ENCODE measurements at regions not wholly inside any gene's neighbourhood (a gene's known extent, or its start where the extent isn't known, plus 50 kb on each side); places are given as distances from the start of the nearest gene placed in this dataset.

DNA sequence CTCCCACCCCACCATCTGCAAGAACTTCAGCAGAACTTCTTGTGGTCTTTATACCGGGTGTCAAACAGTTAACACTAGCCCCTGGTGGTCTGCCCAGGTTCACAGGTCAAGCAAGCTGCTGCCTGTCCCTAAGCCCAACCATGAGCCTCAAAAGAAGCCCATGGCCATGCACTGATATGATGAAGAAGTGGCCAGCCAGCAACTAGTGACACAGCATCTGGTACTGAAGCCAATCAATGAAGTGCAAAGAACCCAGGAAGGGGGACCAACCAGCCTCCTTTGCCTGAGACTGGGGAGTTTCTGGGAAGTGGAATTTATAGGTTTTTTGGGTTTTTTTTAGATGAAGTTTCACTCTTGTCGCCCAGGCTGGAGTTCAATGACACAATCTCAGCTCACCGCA, 127.8 kb downstream of the MAFB start:
- Histone ChIP-seq H3K4me3 (ENCODE audit: low read depth, low read length) (no peak overlapping the region), H3K4me1 (ENCODE audit: control insufficient read depth, insufficient read depth, low read length, poor library complexity, severe bottlenecking) (no peaks in the 10 kb centered on the region), H3K27me3 (ENCODE audit: control insufficient read depth, insufficient read depth, low read length) (no peaks in the 10 kb centered on the region), H3K9me3 (ENCODE audit: control insufficient read depth in 2 of 2, low read length in 2 of 2) (no peaks in the 10 kb centered on the region), H3K36me3 (ENCODE audit: control insufficient read depth, insufficient read depth, low read length) (no peaks in the 10 kb centered on the region), H3K27ac (ENCODE audit: insufficient read depth, low read length, poor library complexity, severe bottlenecking) (no peak overlapping the region)
- ATAC-seq (ENCODE audit: low read depth in 2 of 2) = no peak
- Mint-ChIP-seq H3K27ac (no peak overlapping the region), H3K4me3 (no peak overlapping the region), H3K9me3 (peaks cover 0 to 1% (median 0%) of the 10 kb centered on the region in 7 donors), H3K36me3 (no peaks in the 10 kb centered on the region), H3K4me1 (no peaks in the 10 kb centered on the region), H3K27me3 (peaks cover 8% of the 10 kb centered on the region)
- DNase-seq = no peak

DNA sequence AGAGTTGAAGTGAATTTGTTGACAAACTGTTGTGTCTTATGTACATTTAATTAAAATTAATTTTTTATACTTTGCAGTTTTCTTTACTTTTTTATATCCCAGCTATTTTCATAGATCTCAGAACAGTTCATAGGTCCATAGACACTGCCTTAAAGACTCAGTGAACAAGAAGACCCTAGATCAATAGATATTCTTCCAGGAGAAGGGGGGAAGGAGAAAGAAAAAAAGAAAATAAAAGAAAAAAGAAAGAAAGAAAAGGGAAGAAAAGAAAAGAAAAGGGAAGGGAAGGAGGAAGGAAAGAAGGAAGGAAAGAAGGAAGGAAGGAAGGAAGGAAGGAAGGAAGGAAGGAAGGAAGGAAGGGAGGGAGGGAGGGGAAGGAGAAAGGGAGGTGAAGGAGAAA, 130.8 kb downstream of the MAFB start:
- no peaks in the 10 kb centered on the region for H3K36me3 Mint-ChIP-seq
- no peaks in the 10 kb centered on the region for H3K9me3 ChIP-seq (ENCODE audit: control insufficient read depth in 2 of 2, low read length in 2 of 2)
- no peaks in the 10 kb centered on the region for H3K4me1 Mint-ChIP-seq
- no peaks in the 10 kb centered on the region for H3K27me3 ChIP-seq (ENCODE audit: control insufficient read depth, insufficient read depth, low read length)
- peaks cover 0 to 10% (median 1%) of the 10 kb centered on the region in 7 donors for H3K9me3 Mint-ChIP-seq
- H3K27ac Mint-ChIP-seq = no peak overlapping the region
- H3K27ac ChIP-seq (ENCODE audit: insufficient read depth, low read length, poor library complexity, severe bottlenecking) = no peak overlapping the region
- H3K36me3 ChIP-seq (ENCODE audit: control insufficient read depth, insufficient read depth, low read length) = no peaks in the 10 kb centered on the region
- no peak overlapping the region for H3K4me3 Mint-ChIP-seq
- H3K4me3 ChIP-seq (ENCODE audit: low read depth, low read length) = no peak overlapping the region
- DNase-seq = no peak
- no peak for ATAC-seq (ENCODE audit: low read depth in 2 of 2)
- no peaks in the 10 kb centered on the region for H3K4me1 ChIP-seq (ENCODE audit: control insufficient read depth, insufficient read depth, low read length, poor library complexity, severe bottlenecking)
- no peaks in the 10 kb centered on the region for H3K27me3 Mint-ChIP-seq

DNA sequence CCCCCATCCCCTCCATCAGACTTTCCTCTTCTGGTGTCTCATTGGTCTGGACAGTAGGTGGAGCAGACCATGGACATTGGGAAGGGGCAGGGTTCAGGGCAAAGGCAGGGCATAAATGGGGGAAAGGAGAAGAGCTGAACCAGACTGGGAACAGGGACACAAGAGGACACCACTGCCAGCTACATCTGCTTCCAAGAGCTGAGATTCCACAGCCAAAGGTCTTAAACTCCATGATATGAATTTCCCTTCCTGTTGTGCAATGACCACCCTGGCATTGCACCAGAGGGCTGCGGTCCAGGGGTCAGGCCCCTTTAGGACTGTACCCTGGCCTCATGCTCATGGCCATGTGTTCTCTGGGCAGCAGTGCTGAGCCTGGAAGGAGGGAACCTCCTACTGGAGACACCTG, 137.9 kb downstream of the MAFB start:
- H3K27ac ChIP-seq (ENCODE audit: insufficient read depth, low read length, poor library complexity, severe bottlenecking) = no peak overlapping the region
- H3K36me3 Mint-ChIP-seq = no peaks in the 10 kb centered on the region
- no peak overlapping the region for H3K4me3 Mint-ChIP-seq
- no peaks in the 10 kb centered on the region for H3K9me3 ChIP-seq (ENCODE audit: control insufficient read depth in 2 of 2, low read length in 2 of 2)
- no peaks in the 10 kb centered on the region for H3K27me3 ChIP-seq (ENCODE audit: control insufficient read depth, insufficient read depth, low read length)
- no peaks in the 10 kb centered on the region for H3K36me3 ChIP-seq (ENCODE audit: control insufficient read depth, insufficient read depth, low read length)
- ATAC-seq (ENCODE audit: low read depth in 2 of 2) (no peak), DNase-seq (no peak)
- H3K4me1 ChIP-seq (ENCODE audit: control insufficient read depth, insufficient read depth, low read length, poor library complexity, severe bottlenecking) = no peaks in the 10 kb centered on the region
- H3K9me3 Mint-ChIP-seq = peaks cover 0 to 10% (median 2%) of the 10 kb centered on the region in 7 donors
- H3K4me3 ChIP-seq (ENCODE audit: low read depth, low read length) = no peak overlapping the region
- H3K27me3 Mint-ChIP-seq = peaks cover 9% of the 10 kb centered on the region
- no peak overlapping the region for H3K27ac Mint-ChIP-seq
- no peaks in the 10 kb centered on the region for H3K4me1 Mint-ChIP-seq

DNA sequence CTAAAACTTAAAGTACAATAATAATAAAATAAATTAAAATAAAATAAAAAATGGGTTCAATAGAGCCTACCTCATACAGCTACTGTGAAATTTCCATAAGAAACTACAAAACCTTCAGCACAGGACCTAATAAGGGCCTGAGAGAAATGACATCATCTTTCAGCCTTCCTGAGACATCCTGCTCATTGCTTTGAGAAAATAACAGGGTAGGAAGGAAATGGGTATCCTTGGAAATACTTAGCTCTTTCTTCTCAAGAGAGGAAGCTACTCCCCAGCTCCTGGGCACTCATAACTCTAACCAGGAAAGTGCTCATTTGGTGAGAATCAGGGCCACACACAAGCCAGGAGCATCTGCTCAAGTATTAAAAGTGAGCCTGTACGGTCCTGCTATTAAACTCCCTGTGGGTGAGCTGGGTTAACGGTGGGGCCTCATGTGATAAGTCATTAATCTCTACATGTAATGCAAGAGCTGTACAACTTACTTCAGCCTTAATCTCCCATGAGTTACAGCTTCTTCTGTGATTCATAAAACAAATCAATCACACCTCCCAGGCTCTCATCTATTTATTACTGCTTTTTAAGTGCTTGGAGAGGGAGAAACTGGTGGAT, 141.4 kb downstream of the MAFB start:
- no peaks in the 10 kb centered on the region for H3K36me3 ChIP-seq (ENCODE audit: control insufficient read depth, insufficient read depth, low read length)
- H3K9me3 ChIP-seq (ENCODE audit: control insufficient read depth in 2 of 2, low read length in 2 of 2) = no peaks in the 10 kb centered on the region
- no peak overlapping the region for H3K27ac Mint-ChIP-seq
- peaks cover 0 to 3% (median 0%) of the 10 kb centered on the region in 7 donors for H3K9me3 Mint-ChIP-seq
- DNase-seq = no peak
- no peaks in the 10 kb centered on the region for H3K4me1 ChIP-seq (ENCODE audit: control insufficient read depth, insufficient read depth, low read length, poor library complexity, severe bottlenecking)
- no peaks in the 10 kb centered on the region for H3K36me3 Mint-ChIP-seq
- H3K4me1 Mint-ChIP-seq = no peaks in the 10 kb centered on the region
- H3K4me3 Mint-ChIP-seq = no peak overlapping the region
- no peak for ATAC-seq (ENCODE audit: low read depth in 2 of 2)
- H3K27ac ChIP-seq (ENCODE audit: insufficient read depth, low read length, poor library complexity, severe bottlenecking) = no peak overlapping the region
- no peaks in the 10 kb centered on the region for H3K27me3 ChIP-seq (ENCODE audit: control insufficient read depth, insufficient read depth, low read length)
- H3K4me3 ChIP-seq (ENCODE audit: low read depth, low read length) = no peak overlapping the region
- peaks cover 7% of the 10 kb centered on the region for H3K27me3 Mint-ChIP-seq

DNA sequence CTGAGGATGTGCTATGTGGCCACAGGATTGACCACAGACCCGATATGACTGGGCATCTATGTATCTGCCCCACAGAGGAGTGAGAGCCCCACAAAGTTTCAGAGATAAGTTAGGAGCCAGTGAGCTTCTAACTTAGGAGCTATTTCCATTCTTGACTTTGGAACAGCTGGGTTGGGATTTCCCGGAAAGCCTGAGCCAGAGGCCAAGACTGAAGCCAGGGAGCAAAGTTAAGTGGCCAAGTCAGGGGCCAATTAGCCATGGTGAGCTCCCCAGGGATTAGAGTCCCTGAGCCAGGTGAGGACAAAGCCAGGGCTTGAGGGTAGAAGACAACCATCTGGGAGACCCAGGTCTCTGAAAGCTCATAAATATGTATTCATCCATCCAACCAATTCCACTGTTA, 143.6 kb downstream of the MAFB start:
- no peak overlapping the region for H3K4me3 Mint-ChIP-seq

GRCh38 chr20:40542065-40542464, 147.0 kb downstream of the MAFB start:
- Histone ChIP-seq H3K4me3 (ENCODE audit: low read depth, low read length) (no peak overlapping the region), H3K27me3 (ENCODE audit: control insufficient read depth, insufficient read depth, low read length) (no peaks in the 10 kb centered on the region), H3K4me1 (ENCODE audit: control insufficient read depth, insufficient read depth, low read length, poor library complexity, severe bottlenecking) (no peaks in the 10 kb centered on the region), H3K9me3 (ENCODE audit: control insufficient read depth in 2 of 2, low read length in 2 of 2) (no peaks in the 10 kb centered on the region), H3K36me3 (ENCODE audit: control insufficient read depth, insufficient read depth, low read length) (no peaks in the 10 kb centered on the region), H3K27ac (ENCODE audit: insufficient read depth, low read length, poor library complexity, severe bottlenecking) (no peak overlapping the region)
- Mint-ChIP-seq H3K27me3 (no peaks in the 10 kb centered on the region), H3K27ac (no peak overlapping the region), H3K4me3 (no peak overlapping the region), H3K9me3 (peaks cover 0 to 3% (median 0%) of the 10 kb centered on the region in 7 donors), H3K36me3 (no peaks in the 10 kb centered on the region), H3K4me1 (no peaks in the 10 kb centered on the region)
- no peak for ATAC-seq (ENCODE audit: low read depth in 2 of 2)
- no peak for DNase-seq

More for the DNA sequence above, 143.6 kb downstream of the MAFB start:
- DNase-seq (no peak), ATAC-seq (ENCODE audit: low read depth in 2 of 2) (no peak)
- Histone ChIP-seq H3K36me3 (ENCODE audit: control insufficient read depth, insufficient read depth, low read length) (no peaks in the 10 kb centered on the region), H3K9me3 (ENCODE audit: control insufficient read depth in 2 of 2, low read length in 2 of 2) (no peaks in the 10 kb centered on the region), H3K4me1 (ENCODE audit: control insufficient read depth, insufficient read depth, low read length, poor library complexity, severe bottlenecking) (no peaks in the 10 kb centered on the region), H3K27ac (ENCODE audit: insufficient read depth, low read length, poor library complexity, severe bottlenecking) (no peak overlapping the region), H3K4me3 (ENCODE audit: low read depth, low read length) (no peak overlapping the region), H3K27me3 (ENCODE audit: control insufficient read depth, insufficient read depth, low read length) (no peaks in the 10 kb centered on the region)
- H3K27ac Mint-ChIP-seq = no peak overlapping the region
- no peaks in the 10 kb centered on the region for H3K27me3 Mint-ChIP-seq
- H3K4me1 Mint-ChIP-seq = no peaks in the 10 kb centered on the region
- no peaks in the 10 kb centered on the region for H3K36me3 Mint-ChIP-seq
- H3K9me3 Mint-ChIP-seq = peaks cover 0 to 3% (median 0%) of the 10 kb centered on the region in 7 donors

DNA sequence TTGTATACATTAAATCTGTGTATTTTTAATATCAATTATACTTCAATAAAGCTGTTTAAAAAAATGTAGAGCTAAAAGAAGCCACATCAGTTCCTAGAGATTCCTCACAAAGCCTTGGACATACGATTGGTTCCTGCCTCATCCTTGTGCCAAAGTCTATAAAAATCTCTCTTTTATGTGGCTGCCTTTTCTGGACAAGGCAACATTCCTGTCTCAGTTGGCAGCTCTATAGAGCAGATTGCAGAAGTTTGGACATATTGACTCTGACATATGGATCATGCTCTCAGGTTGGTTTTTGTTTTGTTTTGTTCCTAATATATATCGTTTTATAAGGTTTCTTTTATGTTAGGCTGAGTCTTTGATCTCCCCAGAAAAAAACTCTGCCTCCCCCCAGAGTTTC, 148.9 kb downstream of the MAFB start:
- H3K9me3 ChIP-seq (ENCODE audit: control insufficient read depth in 2 of 2, low read length in 2 of 2) = no peaks in the 10 kb centered on the region
- no peaks in the 10 kb centered on the region for H3K36me3 ChIP-seq (ENCODE audit: control insufficient read depth, insufficient read depth, low read length)
- Mint-ChIP-seq H3K27ac (no peak overlapping the region), H3K36me3 (no peaks in the 10 kb centered on the region), H3K4me3 (no peak overlapping the region), H3K4me1 (no peaks in the 10 kb centered on the region), H3K27me3 (no peaks in the 10 kb centered on the region), H3K9me3 (peaks cover 0 to 3% (median 0%) of the 10 kb centered on the region in 7 donors)
- H3K4me1 ChIP-seq (ENCODE audit: control insufficient read depth, insufficient read depth, low read length, poor library complexity, severe bottlenecking) = no peaks in the 10 kb centered on the region
- no peak overlapping the region for H3K27ac ChIP-seq (ENCODE audit: insufficient read depth, low read length, poor library complexity, severe bottlenecking)
- no peaks in the 10 kb centered on the region for H3K27me3 ChIP-seq (ENCODE audit: control insufficient read depth, insufficient read depth, low read length)
- no peak overlapping the region for H3K4me3 ChIP-seq (ENCODE audit: low read depth, low read length)
- no peak for DNase-seq
- no peak for ATAC-seq (ENCODE audit: low read depth in 2 of 2)

- H3K27me3 ChIP-seq (ENCODE audit: control insufficient read depth, insufficient read depth, low read length) = no peaks in the 10 kb centered on the region
- Mint-ChIP-seq H3K4me1 (no peaks in the 10 kb centered on the region), H3K36me3 (no peaks in the 10 kb centered on the region), H3K9me3 (peaks cover 0 to 8% (median 2%) of the 10 kb centered on the region in 7 donors), H3K27me3 (no peaks in the 10 kb centered on the region), H3K4me3 (no peak overlapping the region), H3K27ac (no peak overlapping the region)
- H3K9me3 ChIP-seq (ENCODE audit: control insufficient read depth in 2 of 2, low read length in 2 of 2) = no peaks in the 10 kb centered on the region
- H3K36me3 ChIP-seq (ENCODE audit: control insufficient read depth, insufficient read depth, low read length) = no peaks in the 10 kb centered on the region
- H3K4me1 ChIP-seq (ENCODE audit: control insufficient read depth, insufficient read depth, low read length, poor library complexity, severe bottlenecking) = no peaks in the 10 kb centered on the region
- no peak overlapping the region for H3K27ac ChIP-seq (ENCODE audit: insufficient read depth, low read length, poor library complexity, severe bottlenecking)
- no peak for ATAC-seq (ENCODE audit: low read depth in 2 of 2)
- H3K4me3 ChIP-seq (ENCODE audit: low read depth, low read length) = no peak overlapping the region
- no peak for DNase-seq
Measured at GRCh38 chr20:40538131-40538530, 150.9 kb downstream of the MAFB start.

All from CD4-positive, CD25-positive, alpha-beta regulatory T cell (primary cell).